GM21723 (cell line): ENCODE measurements at regions not wholly inside any gene's neighbourhood (a gene's known extent, or its start where the extent isn't known, plus 50 kb on each side); places are given as distances from the start of the nearest gene placed in this dataset.

Experiments used
- ATAC-seq: cut with Tn5 transposase; IDR thresholded peaks from one replicate; pipeline ENCODE4 v1.9.1; 2021; ENCODE audit warnings: mild to moderate bottlenecking, moderate library complexity; ENCODE audit not compliant: unreplicated experiment

GRCh38 chr12:75581515-75581914 lies 70.1 kb upstream of the KRR1 start:
- ATAC-seq, result no peak

GRCh38 chr12:75579552-75579951 lies 68.1 kb upstream of the KRR1 start:
- ATAC-seq, result no peak

- ATAC-seq, result no peak
Measured at GRCh38 chr12:75578546-75578945, 67.1 kb upstream of the KRR1 start.

GRCh38 chr12:75577812-75578211 lies 66.4 kb upstream of the KRR1 start:
- no peak for ATAC-seq

- ATAC-seq, result no peak
Measured at GRCh38 chr12:75571656-75572205, 60.3 kb upstream of the KRR1 start.

- no peak for ATAC-seq
Measured at GRCh38 chr12:75571204-75571603, 59.8 kb upstream of the KRR1 start.

- ATAC-seq, result no peak
Measured at GRCh38 chr12:75568801-75569200, 57.4 kb upstream of the KRR1 start.

- no peak for ATAC-seq
Measured at GRCh38 chr12:75568393-75568792, 57.0 kb upstream of the KRR1 start.

GRCh38 chr12:75565795-75566194 lies 54.4 kb upstream of the KRR1 start:
- ATAC-seq, result no peak

- ATAC-seq, result no peak
Measured at GRCh38 chr12:75564852-75565251, 53.4 kb upstream of the KRR1 start.

GRCh38 chr12:75564398-75564797 lies 53.0 kb upstream of the KRR1 start:
- ATAC-seq, result no peak

- ATAC-seq, result no peak
Measured at GRCh38 chr12:75563351-75563750, 51.9 kb upstream of the KRR1 start.

- ATAC-seq, result no peak
Measured at GRCh38 chr12:75561921-75562320, 50.5 kb upstream of the KRR1 start.
